NT2/D1 (cell line): ENCODE measurements at regions not wholly inside any gene's neighbourhood (a gene's known extent, or its start where the extent isn't known, plus 50 kb on each side); places are given as distances from the start of the nearest gene placed in this dataset.

Experiments
- SUZ12 ChIP-seq: IDR thresholded peaks from 2 replicates; pipeline ENCODE4 v1.6.1; 2011; ENCODE audit not compliant: insufficient read length, insufficient read depth; ENCODE audit errors: extremely low read depth
- YY1 ChIP-seq: IDR thresholded peaks from 2 replicates; pipeline ENCODE4 v1.6.1; 2011; ENCODE audit not compliant: insufficient read length, insufficient read depth
- ZNF274 ChIP-seq: IDR thresholded peaks from 2 replicates; pipeline ENCODE4 v1.6.1; 2011; ENCODE audit warnings: mild to moderate bottlenecking, low read depth, low read length

GRCh38 chr15:62407962-62408361 lies 242.9 kb upstream of the C2CD4B start:
- TF ChIP-seq YY1 (no peak), ZNF274 (no peak), SUZ12 (no peak)
